ENCODE measurements at regions not wholly inside any gene's neighbourhood (a gene's known extent, or its start where the extent isn't known, plus 50 kb on each side); places are given as distances from the start of the nearest gene placed in this dataset.

DNA sequence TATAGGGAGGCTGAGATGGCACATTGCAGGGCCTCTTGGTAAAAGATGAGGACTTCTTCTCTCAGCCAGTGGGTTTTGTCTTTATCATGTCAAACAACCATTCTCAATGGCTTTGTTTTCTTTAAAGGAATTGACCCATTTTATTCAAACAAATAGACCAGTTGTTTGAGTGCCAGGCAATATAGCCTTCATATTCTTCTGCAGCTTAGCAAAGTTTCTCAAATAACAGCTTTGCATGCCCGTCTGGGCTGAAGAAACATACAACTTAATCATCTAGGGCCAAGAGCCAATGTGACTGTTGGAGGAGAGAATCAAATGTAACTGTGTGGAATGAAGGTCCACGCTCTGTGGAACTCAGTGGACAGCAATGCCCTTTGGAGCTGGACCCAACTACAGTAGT, 57.4 kb upstream of the ADRA1B start:
- TF ChIP-seq CTCF (IDR thresholded peaks at IDR 0.05; ENCODE audit: low read depth, low read length), result no peak
- no peak for TF ChIP-seq POLR2A (IDR thresholded peaks at IDR 0.05; ENCODE audit: extremely low read depth, insufficient read length)
